GM18505 (cell line): ENCODE measurements at regions not wholly inside any gene's neighbourhood (a gene's known extent, or its start where the extent isn't known, plus 50 kb on each side); places are given as distances from the start of the nearest gene placed in this dataset.
"Not testable (repeated sequence)": the region's sequence is repeated elsewhere in the genome, so short reads cannot be mapped to it uniquely, and the experiment has no call there.

Source experiments
- ATAC-seq: cut with Tn5 transposase; IDR thresholded peaks from one replicate; pipeline ENCODE4 v1.9.1; 2021; ENCODE audit not compliant: unreplicated experiment

- ATAC-seq, result not testable (repeated sequence)
Measured at GRCh38 chr6:26795474-26796307, 136.1 kb upstream of the ZNF322 start.

- ATAC-seq, result not testable (repeated sequence)
Measured at GRCh38 chr6:26799903-26800633, 140.5 kb upstream of the ZNF322 start.

GRCh38 chr6:26803762-26804161 is 144.2 kb upstream of the ZNF322 start:
- ATAC-seq, result not testable (repeated sequence)

GRCh38 chr6:26811486-26812116 is 152.1 kb upstream of the ZNF322 start:
- ATAC-seq, result not testable (repeated sequence)

GRCh38 chr6:26818640-26819225 is 159.2 kb upstream of the ZNF322 start:
- ATAC-seq, result not testable (repeated sequence)

GRCh38 chr6:26827965-26828364 is 168.4 kb upstream of the ZNF322 start:
- not testable (repeated sequence) for ATAC-seq

GRCh38 chr6:26829480-26829879 is 169.9 kb upstream of the ZNF322 start:
- not testable (repeated sequence) for ATAC-seq

GRCh38 chr6:26830992-26831391 is 171.4 kb upstream of the ZNF322 start:
- ATAC-seq, result not testable (repeated sequence)

- ATAC-seq, result not testable (repeated sequence)
Measured at GRCh38 chr6:26835707-26836106, 176.2 kb upstream of the ZNF322 start.

GRCh38 chr6:26836657-26837056 is 177.1 kb upstream of the ZNF322 start:
- ATAC-seq, result not testable (repeated sequence)

- not testable (repeated sequence) for ATAC-seq
Measured at GRCh38 chr6:26844823-26845222, 185.3 kb upstream of the ZNF322 start.

GRCh38 chr6:26857289-26857688 is 197.7 kb upstream of the ZNF322 start:
- not testable (repeated sequence) for ATAC-seq

- not testable (repeated sequence) for ATAC-seq
Measured at GRCh38 chr6:26859067-26859770, 199.7 kb upstream of the ZNF322 start.

- ATAC-seq, result not testable (repeated sequence)
Measured at GRCh38 chr6:26859771-26860163, 200.2 kb upstream of the ZNF322 start.

GRCh38 chr6:26861913-26862312 is 202.4 kb upstream of the ZNF322 start:
- not testable (repeated sequence) for ATAC-seq

- not testable (repeated sequence) for ATAC-seq
Measured at GRCh38 chr6:26863641-26864040, 204.1 kb upstream of the ZNF322 start.

- not testable (repeated sequence) for ATAC-seq
Measured at GRCh38 chr6:26898785-26899184, 239.2 kb upstream of the ZNF322 start.

GRCh38 chr6:26924206-26924605 is 264.7 kb upstream of the ZNF322 start:
- not testable (repeated sequence) for ATAC-seq

GRCh38 chr6:26928190-26928589 is 268.6 kb upstream of the ZNF322 start:
- ATAC-seq, result not testable (repeated sequence)

GRCh38 chr6:26937258-26937657 is 277.7 kb upstream of the ZNF322 start:
- not testable (repeated sequence) for ATAC-seq
